Umbilical cord (tissue), 1 donor: ENCODE measurements at regions not wholly inside any gene's neighbourhood (a gene's known extent, or its start where the extent isn't known, plus 50 kb on each side); places are given as distances from the start of the nearest gene placed in this dataset.
"Not testable (repeated sequence)": the region's sequence is repeated elsewhere in the genome, so short reads cannot be mapped to it uniquely, and the experiment has no call there.

Experiments
- DNase-seq: peaks from one replicate; pipeline ENCODE4 v3.0.0-alpha.2; 2015; ENCODE audit warnings: low spot score

GRCh38 chr10:33477291-33478088, 143.0 kb upstream of the NRP1 start:
- DNase-seq = no peak

- no peak for DNase-seq
These were observed 142.3 kb upstream of the NRP1 start for GRCh38 chr10:33476757-33477273.

- no peak for DNase-seq
These were observed 139.2 kb upstream of the NRP1 start for GRCh38 chr10:33473688-33474087.

DNA sequence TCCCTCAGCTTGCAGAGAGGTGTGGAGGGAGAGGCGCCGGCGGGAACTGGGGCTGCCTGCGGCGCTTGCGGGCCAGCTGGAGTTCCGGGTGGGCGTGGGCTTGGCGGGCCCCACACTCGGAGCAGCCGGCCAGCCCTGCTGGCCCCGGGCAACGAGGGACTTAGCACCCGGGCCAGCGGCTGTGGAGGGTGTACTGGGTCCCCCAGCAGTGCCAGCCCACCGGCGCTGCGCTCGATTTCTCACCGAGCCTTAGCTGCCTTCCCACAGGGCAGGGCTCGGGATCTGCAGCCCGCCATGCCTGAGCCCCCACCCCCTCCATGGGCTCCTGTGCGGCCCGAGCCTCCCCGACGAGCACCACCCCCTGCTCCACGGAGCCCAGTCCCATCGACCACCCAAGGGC, 133.5 kb upstream of the NRP1 start:
- DNase-seq = not testable (repeated sequence)

DNA sequence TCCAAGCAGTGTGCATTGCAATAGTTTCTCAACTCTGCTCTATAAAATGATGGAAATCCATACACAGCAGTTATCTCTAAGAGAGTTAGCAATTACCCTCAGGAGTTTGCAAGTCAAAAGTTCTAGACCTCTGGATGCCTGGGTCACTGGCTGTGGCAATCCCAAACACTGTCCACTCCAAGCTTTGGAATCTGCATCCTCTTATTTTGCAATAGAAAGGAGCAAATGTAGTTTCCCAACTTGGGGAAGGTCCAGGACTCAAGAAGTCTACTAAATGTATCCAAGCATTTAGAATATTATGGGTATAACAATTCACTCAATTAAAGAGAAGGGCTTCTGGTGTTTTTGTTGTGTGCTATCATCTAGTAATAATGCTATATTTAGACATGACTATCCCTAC, 131.3 kb upstream of the NRP1 start:
- DNase-seq = no peak

GRCh38 chr10:33463011-33463410, 128.5 kb upstream of the NRP1 start:
- DNase-seq = no peak

DNA sequence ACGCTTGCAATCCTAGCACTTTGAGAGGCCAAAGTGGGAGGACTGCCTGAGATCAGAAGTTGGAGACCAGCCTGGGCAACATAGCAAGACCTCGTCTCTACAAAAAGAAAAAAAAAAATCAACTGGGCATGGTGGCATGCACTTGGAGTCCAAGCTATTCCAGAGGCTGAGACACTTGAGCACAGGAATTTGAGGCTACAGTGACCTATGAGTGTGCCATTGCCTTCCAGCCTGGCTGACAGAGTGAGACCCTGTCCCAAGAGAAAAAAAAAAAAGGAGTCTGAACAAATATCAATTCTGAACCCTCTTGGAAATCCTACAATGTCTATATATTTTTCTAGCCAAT, 126.8 kb upstream of the NRP1 start:
- no peak for DNase-seq

GRCh38 chr10:33460505-33461294, 126.2 kb upstream of the NRP1 start:
- DNase-seq = peak; percentile 58

- no peak for DNase-seq
These were observed 125.1 kb upstream of the NRP1 start for GRCh38 chr10:33459602-33460001.

- DNase-seq = no peak
These were observed 120.6 kb upstream of the NRP1 start for GRCh38 chr10:33455029-33455428.

GRCh38 chr10:33454554-33454953, 120.1 kb upstream of the NRP1 start:
- no peak for DNase-seq

DNA sequence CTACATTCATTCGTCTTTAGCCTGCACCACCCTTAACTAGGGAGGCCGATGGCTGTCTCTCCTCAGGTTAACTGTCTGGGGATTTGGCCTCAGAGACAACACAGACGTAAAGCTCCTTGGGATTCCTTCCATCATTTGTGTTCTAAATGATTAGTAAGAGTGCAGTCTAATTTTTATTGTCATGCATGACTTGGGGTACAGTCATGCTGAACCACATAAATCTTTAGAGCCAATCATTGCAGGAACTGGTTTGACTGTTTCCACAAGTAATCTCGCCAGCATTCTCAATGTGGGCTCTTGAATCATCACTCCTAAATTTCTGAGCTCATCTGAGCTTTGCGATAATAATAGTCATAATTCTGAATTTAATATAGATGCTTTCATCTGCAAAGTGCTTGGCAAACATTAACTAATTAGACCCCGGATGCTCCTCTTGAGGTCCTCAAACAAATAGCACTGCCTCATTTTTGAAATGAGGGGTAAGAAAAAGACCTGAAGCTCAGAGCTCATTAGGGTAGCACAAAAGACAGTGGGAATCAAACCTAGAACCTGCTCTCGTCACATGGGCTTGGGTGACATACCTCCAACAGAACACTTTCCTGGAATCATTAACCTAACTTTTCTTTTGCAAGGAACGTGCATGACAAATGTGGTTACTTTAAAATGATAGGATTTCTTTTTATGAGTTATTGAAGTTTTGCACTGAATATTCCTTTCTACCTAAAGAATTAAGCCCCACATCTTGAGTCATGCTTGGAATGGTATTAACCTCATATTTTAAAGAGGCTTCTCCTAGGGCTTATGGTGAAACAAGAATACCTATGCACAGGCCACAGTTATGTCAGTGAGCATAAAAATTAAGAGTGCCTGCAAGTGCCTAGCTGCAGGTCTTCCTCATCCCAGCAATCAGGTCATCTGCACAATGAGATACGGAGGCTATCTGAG, 118.9 kb upstream of the NRP1 start:
- DNase-seq = no peak

DNA sequence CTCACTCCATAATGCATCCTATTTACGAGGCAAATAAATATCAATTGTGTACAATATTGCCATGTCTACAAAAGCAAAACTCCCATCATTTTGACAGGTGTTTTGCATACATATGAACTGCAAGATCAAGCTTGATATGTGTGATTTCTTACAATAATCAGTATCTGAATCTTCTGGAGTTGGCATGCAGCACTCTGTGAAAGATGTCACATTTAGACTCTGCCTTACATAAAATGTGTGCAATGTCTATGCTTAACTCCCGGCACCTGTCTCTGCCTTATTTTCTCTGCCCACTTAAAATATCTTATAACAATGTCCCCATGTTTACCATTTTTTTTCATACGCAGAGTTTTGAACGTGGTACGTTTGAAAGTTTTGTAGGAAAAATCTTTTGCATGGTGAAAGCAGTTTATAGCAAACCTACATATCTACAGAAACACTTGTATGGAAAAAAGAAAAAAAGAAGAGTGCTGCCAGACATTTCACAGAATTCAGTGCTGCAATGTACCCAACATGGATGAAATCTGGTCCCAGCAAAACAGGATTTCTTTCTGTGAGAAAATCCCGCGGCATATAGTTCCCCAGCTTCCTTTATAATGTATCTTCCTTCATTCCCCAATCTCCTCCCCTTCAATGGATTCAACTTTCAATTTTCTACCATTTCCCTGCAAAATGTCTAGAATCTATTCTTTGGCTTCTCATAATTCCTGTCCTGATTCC, 114.1 kb upstream of the NRP1 start:
- DNase-seq = no peak

- no peak for DNase-seq
These were observed 107.1 kb upstream of the NRP1 start for GRCh38 chr10:33441561-33441960.

- DNase-seq = no peak
These were observed 100.5 kb upstream of the NRP1 start for GRCh38 chr10:33434933-33435332.

GRCh38 chr10:33428682-33429081, 94.2 kb upstream of the NRP1 start:
- DNase-seq = no peak

GRCh38 chr10:33423154-33423529, 88.7 kb upstream of the NRP1 start:
- DNase-seq = no peak

GRCh38 chr10:33422471-33423153, 88.1 kb upstream of the NRP1 start:
- DNase-seq = no peak

DNA sequence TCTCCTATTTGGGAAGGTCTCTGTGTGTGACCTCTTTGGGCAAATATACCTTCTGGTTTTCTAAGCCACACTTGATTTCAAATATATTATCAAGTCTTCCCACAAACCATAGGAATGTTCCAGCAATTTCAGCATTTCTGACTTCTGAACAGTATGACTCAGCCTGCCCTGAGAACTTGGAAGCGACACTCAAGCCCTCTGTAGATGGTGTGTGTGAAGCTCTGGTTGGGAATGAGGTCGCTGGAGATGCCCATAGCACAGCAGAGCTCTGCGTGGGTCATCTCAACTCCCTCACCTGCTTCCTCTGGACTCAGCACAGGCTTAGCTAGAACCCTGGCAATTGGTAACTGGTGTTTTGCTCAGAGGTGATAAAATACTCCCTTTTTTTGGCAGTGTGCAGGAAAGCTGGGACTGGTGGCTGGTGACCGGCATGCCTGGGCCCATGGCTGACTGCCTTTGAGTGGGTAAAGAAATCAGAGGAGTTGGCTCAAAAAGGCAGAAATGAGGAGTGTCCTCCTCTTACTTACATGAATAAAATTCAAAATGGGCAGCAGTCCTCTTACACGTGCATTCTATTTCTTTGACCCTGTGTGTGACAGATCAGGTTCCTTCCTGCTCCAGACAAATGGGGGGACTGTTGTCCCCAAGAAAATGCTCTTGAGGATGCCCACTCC, 87.5 kb upstream of the NRP1 start:
- peak; percentile 78 for DNase-seq

DNA sequence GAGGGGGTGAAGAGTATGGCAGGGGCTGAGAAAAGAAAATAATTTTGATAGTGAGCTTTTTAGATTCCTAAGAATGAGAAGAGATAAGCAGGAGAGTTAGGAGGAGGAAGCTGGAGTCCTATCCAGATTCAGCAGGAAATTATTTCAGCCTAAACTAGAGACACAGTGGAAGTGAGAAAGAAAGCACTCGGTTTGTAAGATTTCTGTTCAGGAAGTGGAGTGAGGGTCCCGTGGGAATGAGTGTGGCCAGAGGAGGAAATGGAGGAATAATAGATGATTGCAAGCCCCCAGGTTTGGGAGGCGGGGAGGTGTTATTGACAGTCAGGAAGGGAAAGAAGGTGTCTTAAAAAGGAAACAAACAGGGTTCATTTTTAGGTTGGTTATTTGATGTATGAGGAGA, 84.8 kb upstream of the NRP1 start:
- DNase-seq = no peak
